Sciatic nerve (tissue), 2 donors: ENCODE measurements at regions not wholly inside any gene's neighbourhood (a gene's known extent, or its start where the extent isn't known, plus 50 kb on each side); places are given as distances from the start of the nearest gene placed in this dataset.

ENCODE experiments used
- ATAC-seq: fragments of 200-7000 bp; cut with Tn5 transposase; one replicate; pipeline ENCODE4 v1.9.1; 2020; ENCODE audit warnings: mild to moderate bottlenecking, moderate library complexity
- DNase-seq: peaks from one replicate; pipeline ENCODE4 v3.0.0-alpha.2; 2020; ENCODE audit warnings: low spot score
- intact Hi-C: fragments of 100-400 bp; cut with DNase I; formaldehyde crosslinking; loops from one replicate; pipeline ENCODE4 v1.14.2; 2022
- donor health status: DM: no; HTN: no; CAD: no.
- donor health status: DM: no; HTN: no; CAD: no.

- no peak for ATAC-seq
- no peak for DNase-seq
- intact Hi-C loops: no loop called here
Measured at GRCh38 chr5:171692107-171692506, 93.5 kb upstream of the SMIM23 start.

DNA sequence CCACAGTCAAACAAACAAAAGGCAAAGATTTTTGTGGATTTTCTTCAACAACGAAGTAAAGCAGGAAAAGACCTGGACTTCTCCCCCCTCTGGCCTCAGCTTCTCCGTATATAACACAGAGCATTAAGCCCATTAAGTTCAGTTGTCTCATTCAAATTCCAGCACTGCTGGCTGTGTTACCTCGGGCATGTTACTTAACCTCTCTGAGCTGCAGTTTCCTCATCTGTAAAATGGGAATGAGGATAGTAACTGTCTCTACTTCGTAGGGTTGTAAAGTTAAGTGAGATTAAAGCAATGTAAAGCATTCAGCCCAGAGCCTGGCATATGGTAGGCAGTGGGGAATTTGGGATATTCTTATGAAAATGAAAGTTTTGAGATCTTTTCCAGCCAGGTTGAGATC, 92.7 kb upstream of the SMIM23 start:
- no peak for DNase-seq
- intact Hi-C loops: no loop called here
- no peak for ATAC-seq

- ATAC-seq (no peak), DNase-seq (no peak)
- intact Hi-C loops: no loop called here
Measured at GRCh38 chr5:171693412-171693811, 92.2 kb upstream of the SMIM23 start.

GRCh38 chr5:171695804-171696203, 89.8 kb upstream of the SMIM23 start:
- no peak for DNase-seq
- ATAC-seq: no peak
- intact Hi-C loops: no loop called here

GRCh38 chr5:171697221-171698102, 88.2 kb upstream of the SMIM23 start:
- DNase-seq (no peak), ATAC-seq (no peak)
- intact Hi-C loops: no loop called here

DNA sequence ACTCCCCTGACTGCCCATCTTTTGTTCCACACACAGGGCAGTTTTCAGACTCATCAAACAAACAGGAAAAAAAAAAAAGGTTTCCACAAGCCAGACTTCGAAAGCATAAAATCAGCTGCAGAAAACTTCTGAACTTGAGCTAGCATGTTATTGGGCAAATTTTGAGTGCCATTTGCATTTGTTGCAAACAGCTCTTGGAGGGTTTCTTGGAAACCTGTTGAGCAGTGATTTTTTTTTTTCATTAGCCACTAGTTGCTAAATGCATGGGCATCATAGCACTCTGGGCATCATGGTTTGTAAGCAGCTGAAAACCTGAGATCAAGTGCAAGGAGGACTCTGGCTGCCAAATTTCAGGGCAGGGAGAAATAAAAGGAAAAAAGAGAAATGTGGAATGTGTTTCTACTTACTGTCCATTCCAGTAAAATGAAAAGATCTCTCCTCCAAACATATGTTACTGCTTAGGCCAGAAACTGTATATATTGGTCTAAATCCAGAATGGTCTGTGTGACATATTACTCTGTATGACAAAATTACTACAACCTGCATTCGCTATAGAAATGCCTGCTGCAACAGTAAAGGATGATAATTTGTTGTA, 85.2 kb upstream of the SMIM23 start:
- DNase-seq (no peak), ATAC-seq (no peak)
- intact Hi-C loops: loop anchor here (10.0 kb wide), 1 partner anchor 1836 kb away; no protein-coding TSS in a partner anchor

- ATAC-seq: no peak
- DNase-seq: no peak
- intact Hi-C loops: loop anchor here (10.0 kb wide), 1 partner anchor 1836 kb away; no protein-coding TSS in a partner anchor
Measured at GRCh38 chr5:171701100-171701541, 84.5 kb upstream of the SMIM23 start.

- DNase-seq: no peak
- intact Hi-C loops: loop anchor here (10.0 kb wide), 1 partner anchor 1837 kb away; no protein-coding TSS in a partner anchor
Measured at GRCh38 chr5:171702135-171702770, 83.4 kb upstream of the SMIM23 start.

GRCh38 chr5:171703146-171703545, 82.5 kb upstream of the SMIM23 start:
- no peak for DNase-seq
- ATAC-seq: no peak
- intact Hi-C loops: loop anchor here (10.0 kb wide), 1 partner anchor 1838 kb away; no protein-coding TSS in a partner anchor

More at GRCh38 chr5:171702135-171702770, 83.4 kb upstream of the SMIM23 start:
- ATAC-seq: no peak

DNA sequence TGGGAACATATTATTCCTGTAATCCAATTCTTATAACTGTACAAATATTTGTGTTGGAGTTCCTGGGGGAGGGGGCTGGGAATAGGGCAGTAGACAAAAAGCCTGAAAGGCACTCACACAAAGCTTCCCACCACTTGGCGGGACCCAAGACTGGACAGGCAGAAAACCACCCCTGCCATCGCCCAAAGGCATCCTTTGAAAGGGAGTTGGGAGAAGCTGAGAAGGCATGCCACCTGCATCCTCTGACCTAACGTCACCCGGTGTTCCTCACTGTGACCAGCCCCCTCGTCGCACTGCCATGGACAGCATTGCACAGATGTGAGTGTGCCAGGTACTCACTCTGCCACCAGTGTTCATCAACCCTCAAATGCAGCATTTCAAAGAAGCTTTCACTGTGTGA, 80.6 kb upstream of the SMIM23 start:
- intact Hi-C loops: loop anchor here (10.0 kb wide), 1 partner anchor 1840 kb away; no protein-coding TSS in a partner anchor
- DNase-seq (no peak), ATAC-seq (no peak)

- intact Hi-C loops: loop anchor here (10.0 kb wide), 1 partner anchor 1841 kb away; no protein-coding TSS in a partner anchor
- ATAC-seq (no peak), DNase-seq (no peak)
Measured at GRCh38 chr5:171705830-171706468, 79.7 kb upstream of the SMIM23 start.

DNA sequence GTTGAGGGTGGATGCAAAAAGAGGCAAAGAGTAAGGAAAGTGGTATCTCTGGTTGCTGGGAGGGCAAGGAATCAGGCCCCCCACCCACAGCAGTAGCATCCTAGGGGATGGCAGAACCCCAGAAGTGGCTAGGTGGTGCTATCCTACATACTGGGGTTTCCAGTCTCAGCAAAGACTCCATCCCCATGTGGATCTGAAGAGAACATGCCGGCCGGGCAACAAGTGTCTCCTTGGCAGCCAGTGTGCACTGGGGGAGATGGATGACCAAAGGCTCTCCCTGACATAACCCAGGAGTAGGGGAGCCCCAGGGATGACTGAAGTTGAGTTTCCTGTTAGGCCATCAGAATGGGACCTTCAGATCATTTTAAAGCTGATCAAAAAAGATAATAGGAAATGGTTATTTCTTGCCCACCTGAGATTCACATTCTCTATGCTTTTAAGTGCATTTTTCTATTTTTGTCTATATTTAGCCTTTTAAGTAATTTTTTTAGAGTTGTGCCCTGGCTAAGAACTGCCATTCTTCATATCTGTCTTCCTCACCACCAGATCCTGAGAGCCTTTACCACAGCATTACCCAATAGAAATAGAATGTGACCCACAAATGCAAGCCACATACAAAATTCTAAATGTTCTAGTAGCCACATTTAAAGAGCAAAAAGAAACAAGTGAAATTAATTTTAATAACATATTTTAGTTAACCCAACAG, 78.7 kb upstream of the SMIM23 start:
- no peak for ATAC-seq
- intact Hi-C loops: loop anchor here (10.0 kb wide), 1 partner anchor 1842 kb away; no protein-coding TSS in a partner anchor
- no peak for DNase-seq

GRCh38 chr5:171707442-171707792, 78.2 kb upstream of the SMIM23 start:
- DNase-seq (no peak), ATAC-seq (no peak)
- intact Hi-C loops: loop anchor here (10.0 kb wide), 1 partner anchor 1843 kb away; no protein-coding TSS in a partner anchor

- intact Hi-C loops: loop anchor here (10.0 kb wide), 1 partner anchor 1845 kb away; no protein-coding TSS in a partner anchor
- ATAC-seq (no peak), DNase-seq (no peak)
Measured at GRCh38 chr5:171709930-171710329, 75.7 kb upstream of the SMIM23 start.

DNA sequence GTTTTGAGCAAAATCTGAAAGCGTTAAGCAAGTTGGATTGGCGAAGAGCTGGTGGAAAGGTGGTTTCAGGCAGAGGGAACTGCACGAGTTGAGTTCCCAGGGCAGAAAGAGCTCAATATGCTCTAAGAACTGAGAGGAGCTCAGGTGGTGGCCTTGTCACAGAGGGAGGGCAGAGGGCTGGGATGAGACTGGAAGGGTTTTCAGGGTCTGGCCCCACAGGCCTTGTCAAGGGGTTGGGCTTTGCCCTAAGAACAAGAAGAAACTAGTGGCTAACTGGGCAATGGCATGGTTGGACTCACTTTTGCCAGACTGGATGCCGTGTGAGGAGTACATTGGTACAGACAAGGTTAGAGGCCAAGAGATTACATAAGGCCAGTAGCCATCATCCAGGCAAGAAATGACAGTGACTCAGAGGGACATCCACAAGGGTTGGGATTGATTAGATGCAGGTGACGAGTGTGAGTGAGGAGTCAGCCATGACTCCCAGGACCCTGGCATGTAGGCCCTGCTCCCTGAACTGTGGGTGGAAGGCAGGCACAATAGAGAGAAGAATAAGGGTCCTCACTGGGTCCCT, 75.1 kb upstream of the SMIM23 start:
- intact Hi-C loops: no loop called here
- ATAC-seq (no peak), DNase-seq (no peak)

GRCh38 chr5:171711571-171711970, 74.0 kb upstream of the SMIM23 start:
- no peak for DNase-seq
- intact Hi-C loops: no loop called here
- ATAC-seq: no peak

- intact Hi-C loops: no loop called here
- ATAC-seq (no peak), DNase-seq (no peak)
Measured at GRCh38 chr5:171712616-171713015, 73.0 kb upstream of the SMIM23 start.

DNA sequence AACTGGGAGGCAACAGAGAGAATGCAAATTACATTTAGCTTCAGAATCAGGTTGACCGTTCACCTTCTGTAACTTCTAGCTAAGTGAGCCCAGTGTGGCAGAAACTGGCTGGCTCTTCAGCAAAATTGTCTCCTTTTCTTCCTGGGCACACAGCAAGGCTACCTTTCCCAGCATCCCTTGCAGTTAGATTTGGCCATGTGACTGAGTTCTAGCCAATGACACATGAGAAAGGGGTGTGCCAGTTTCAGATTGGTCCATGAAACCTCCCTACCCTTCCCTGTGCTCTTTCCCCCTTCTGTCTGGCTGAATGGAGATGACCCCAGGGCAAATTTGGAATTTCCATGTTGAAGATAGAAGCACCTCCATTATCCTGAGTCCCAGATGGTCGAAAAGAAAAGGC, 72.5 kb upstream of the SMIM23 start:
- DNase-seq (no peak), ATAC-seq (no peak)
- intact Hi-C loops: no loop called here
